NCI-H1092 treated with DMSO at 0.1 percent for 48 hours (cell line): ENCODE measurements at regions not wholly inside any gene's neighbourhood (a gene's known extent, or its start where the extent isn't known, plus 50 kb on each side); places are given as distances from the start of the nearest gene placed in this dataset.
"Not testable (repeated sequence)": the region's sequence is repeated elsewhere in the genome, so short reads cannot be mapped to it uniquely, and the experiment has no call there.

Source experiments
- DNase-seq: peaks from one replicate; lab custom pipeline; 2025; lab: John Stamatoyannopoulos, UW

DNA sequence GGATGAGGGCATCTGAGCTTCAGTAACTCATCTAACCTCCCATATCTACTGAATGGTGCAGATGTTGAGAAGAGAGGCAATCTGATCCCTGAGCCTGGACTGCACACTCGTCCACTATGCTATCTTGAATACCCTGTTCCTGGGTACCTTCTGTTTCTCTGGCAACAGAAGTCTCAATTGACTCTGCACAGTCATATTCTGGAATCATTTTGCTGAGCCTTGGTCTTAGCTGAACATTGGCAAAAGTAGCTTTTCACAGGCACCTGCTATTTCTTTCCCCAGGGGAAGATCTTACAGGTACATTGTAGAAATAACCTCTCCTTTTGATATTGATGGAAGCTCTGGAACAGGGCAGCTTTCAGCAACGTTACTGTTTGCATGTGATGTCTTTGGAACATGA, 161.5 kb upstream of the GPR101 start:
- no peak for DNase-seq

DNA sequence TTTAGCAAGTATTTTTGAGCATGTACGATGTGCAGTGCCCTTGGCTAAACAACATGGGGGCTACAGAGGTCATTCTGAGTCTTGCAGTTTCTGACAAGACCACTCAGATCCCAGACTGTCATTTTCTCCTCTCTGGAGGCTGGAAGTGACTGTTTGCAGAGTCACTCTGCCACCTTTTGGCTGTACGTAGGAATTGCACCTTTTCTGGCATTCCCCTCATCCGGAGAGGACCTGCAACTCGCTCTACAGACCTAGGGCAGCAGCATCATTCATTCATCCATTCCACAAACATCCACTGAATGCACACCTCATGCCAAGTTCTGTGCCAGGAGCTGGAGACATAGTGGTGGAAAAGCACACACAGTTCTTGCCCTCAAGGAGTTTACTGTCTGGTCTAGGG, 160.4 kb upstream of the GPR101 start:
- DNase-seq, result peak; percentile 56

DNA sequence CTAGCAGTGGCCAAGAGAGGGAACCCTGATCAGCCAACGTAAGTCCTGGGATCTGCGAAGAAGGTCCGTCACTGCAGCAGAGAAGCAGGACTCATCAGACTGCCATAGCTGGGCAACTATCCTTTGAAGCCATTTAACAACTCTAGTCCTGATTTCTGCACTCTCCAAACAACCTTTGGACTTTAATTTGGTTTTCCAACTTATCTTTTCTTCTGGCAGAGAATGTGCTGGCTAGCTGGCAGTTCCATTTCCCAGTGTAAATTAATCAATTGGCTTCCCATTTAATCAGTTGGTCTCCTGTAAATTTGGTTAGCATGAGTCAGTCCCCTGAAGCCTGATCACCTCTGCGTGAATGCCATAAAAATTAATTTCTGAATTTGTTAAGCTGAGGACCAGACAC, 153.7 kb upstream of the GPR101 start:
- no peak for DNase-seq

DNA sequence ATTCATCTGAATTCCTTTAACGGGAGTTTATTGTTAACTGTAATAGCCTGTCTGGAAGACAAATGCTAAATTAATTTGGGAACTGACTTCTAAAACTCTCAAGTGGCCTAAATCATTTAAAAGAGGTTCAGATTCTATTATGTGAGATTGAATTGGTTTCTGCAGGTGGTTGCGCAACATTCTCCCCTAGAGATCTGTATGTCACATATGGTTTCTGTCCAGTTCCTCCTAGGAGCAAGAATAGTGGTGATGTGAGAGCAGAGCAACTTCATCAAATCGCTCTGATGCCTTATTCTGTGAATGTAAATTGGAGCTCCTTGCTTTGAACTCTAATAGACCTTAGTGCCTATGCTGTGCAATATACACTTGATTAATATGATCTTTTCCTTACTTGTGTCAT, 144.6 kb upstream of the GPR101 start:
- DNase-seq, result no peak

DNA sequence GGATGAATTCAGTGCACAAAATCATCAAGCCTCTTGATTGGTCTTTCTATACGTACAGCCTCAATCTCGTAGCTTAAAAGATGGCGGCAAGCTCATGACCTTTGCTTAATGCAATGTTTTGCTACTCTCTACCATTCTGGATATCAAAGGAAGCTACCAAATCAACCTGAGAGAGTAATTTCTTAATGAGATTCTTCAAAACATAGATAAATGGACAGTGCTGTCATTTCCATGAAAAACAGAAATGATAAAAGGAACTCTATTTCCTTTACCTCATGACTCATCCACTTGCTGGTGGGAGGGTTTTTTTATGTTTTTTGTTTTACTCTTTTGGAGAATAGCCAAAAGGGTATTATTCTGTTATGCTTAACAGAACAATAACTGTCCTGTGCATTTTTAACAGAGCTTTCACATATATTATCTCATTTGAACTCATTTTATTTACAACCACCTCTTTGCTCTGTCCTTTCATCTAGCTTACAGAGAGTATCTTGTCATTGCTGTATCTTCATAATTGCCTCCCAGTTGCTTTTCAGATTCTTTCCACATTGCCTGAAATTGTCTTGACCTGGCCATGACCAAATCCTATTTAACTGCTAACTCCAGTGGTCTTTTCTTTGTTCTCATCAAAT, 138.6 kb upstream of the GPR101 start:
- no peak for DNase-seq

DNA sequence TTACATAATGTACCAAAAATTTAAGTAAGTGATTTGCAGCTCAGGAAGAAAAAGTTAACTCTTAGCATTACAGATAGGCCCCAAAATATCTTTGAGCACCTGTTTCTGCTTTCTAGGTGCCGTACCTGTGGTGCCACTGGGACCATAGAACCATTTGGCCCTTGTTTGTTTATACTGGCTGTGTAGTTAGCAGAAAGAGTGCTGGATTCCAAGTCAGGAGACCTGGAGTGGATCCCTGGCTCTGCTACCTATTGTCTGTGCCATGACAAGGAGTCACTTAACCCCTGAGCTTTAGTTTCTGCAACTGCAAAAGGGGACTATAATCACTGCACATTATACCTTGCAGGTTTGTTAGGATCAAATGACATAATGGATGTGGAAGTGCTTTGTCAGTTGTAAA, 137.8 kb upstream of the GPR101 start:
- DNase-seq, result peak; percentile 6

DNA sequence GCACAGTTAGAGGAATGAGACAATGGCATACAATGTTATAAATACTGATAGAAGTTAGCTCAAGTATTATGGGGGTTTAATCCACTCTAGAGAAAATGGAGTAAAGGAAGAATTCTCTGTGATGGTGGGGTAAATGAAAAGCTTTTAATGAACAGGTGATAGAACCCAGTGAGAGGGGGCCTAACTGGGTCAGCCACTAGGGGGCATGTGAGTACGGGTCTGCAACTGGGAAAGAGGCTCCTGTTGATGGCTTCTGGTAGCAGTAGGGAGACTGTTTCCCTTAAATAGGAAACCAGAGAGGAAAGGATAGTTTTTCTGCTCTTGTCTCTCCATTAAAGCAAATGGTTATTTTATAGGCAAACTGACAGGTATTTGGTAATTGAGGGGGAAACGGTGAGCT, 132.8 kb upstream of the GPR101 start:
- DNase-seq, result peak; percentile 6

DNA sequence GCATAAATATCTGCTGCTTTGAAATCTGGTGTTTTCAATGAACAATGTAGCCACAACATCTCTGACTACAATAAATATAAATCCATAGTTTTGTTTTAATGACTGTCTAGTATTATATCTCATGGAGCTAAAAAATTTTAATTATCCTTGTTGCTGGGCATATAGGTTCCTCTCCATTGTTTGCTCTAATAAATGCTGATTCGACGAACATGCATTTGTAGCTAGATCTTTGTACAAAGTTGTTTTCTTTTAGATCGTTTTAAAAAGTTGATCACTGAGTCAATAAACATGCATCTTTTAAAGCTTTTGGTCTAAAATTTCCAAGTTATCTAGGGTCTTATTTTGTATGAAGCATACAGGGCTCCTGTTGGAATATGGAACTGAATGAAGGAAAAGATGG, 130.5 kb upstream of the GPR101 start:
- no peak for DNase-seq

DNA sequence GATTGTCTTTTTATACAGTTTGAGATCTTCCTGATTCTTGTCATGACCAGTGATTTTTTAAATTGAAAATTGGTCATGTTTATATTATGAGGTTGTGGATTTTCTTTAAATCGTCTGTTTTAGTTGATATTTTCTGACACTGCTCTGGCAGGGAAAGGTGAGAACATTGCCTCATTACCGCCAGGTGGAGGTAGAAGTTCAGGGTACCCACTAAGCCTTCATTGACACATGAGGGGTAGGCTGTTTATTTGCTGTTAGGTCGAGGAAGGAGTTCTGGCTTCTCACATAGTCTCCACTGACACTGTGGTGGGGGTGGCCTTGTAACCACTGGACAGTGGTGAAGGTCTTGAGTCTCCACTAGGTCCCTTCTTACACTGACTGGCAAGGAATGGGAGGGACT, 117.6 kb upstream of the GPR101 start:
- no peak for DNase-seq

DNA sequence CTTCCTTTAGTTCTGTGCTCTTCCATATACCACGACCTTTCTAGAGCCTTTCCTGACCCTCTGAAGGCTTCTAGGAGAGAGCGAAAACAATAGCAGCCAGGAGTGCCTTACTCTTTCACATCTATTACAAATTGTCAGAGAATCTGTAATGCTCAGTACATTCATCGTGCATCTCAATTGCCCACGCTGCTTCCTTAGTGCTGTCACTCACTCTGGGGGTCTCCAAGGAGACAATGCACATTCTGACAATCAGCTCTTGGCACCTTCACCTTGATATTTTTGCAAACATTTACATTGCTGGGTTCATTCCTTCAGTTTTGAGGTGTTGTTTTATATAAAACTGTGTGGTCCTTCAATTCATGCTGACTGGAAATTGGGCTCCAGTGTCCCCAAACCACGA, 110.1 kb upstream of the GPR101 start:
- DNase-seq, result no peak

DNA sequence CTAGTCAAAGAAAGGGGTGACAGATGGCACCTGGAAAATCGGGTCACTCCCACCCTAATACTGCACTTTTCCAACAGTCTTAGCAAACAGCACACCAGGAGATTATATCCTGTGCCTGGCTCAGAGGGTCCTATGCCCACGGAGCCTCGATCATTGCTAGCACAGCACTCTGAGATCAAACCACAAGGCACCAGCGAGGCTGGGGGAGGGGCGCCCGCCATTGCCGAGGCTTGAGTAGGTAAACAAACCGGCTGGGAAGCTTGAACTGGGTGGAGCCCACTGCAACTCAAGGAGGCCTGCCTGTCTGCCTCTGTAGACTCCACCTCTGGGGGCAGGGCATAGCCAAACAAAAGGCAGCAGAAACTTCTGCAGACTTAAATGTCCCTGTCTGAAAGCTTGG, 88.9 kb upstream of the GPR101 start:
- not testable (repeated sequence) for DNase-seq

DNA sequence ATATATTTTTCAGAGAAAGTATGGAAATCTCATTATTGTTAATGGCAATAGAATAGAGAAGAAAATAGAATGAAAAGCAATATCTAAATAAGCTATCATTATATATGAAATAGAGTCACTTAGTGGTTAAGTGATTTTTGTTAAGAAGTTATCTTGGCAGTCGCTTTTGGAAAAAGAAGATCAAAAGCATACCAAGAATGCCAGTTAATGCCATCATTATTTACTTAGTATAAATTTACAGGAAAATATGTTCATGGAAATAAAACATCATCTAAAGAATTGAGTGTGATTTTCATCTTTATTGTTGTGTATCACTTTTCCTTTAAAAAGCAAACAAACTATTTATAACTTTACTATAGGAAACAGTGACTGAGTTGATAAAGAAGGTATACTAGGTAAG, 85.3 kb upstream of the GPR101 start:
- no peak for DNase-seq

DNA sequence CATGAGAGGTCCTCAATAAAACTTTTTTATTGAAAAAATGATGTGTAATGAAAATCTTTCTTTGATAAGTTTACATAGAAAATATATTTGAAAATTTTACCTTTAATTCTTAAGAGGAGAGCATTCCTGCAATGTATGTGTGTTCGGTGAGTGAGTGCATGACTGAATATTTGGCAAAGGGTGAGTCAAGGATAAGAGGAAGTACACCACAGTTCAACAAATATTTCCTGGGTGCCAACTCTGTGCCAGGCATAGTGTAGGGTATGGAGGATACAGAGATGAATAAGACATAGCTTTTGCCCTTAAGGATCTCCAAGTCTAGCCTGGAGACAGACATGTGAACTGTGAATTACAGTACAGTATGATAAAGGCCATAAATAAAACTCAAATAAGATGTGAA, 84.7 kb upstream of the GPR101 start:
- DNase-seq, result no peak

DNA sequence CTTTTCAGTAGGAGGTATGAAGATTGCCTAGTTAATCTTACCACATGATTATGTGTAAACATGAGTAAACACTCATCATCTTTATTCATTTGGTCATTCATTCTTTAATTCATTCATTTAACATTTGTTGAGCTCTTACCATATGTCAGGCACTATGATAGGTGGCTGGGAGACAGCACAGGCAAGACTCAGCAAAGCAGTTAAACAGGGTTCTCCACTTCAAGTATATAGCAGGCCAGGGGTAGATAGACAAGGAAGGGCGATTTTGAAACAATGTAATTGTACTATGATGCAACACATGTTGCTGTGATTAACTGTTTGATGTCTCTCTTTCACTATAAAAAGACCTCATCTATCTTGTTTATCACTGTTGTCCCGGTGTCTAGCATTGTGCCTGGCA, 84.3 kb upstream of the GPR101 start:
- no peak for DNase-seq

DNA sequence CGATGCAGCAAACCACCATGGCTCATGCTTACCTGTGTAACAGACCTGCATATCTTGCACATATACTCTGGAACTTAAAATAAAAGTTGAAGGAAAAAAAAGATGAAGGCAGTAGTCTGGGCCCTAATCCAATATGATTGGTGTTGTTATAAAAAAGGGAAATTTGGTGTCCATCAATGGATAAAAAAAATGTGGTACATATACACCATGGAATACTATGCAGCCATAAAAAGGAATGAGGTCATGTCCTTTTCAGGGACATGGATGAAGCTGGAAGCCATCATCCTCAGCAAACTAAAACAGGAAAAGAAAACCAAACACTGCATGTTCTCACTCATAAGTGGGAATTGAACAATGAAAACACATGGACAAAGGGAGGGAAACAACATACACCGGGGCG, 74.1 kb upstream of the GPR101 start:
- DNase-seq, result not testable (repeated sequence)

DNA sequence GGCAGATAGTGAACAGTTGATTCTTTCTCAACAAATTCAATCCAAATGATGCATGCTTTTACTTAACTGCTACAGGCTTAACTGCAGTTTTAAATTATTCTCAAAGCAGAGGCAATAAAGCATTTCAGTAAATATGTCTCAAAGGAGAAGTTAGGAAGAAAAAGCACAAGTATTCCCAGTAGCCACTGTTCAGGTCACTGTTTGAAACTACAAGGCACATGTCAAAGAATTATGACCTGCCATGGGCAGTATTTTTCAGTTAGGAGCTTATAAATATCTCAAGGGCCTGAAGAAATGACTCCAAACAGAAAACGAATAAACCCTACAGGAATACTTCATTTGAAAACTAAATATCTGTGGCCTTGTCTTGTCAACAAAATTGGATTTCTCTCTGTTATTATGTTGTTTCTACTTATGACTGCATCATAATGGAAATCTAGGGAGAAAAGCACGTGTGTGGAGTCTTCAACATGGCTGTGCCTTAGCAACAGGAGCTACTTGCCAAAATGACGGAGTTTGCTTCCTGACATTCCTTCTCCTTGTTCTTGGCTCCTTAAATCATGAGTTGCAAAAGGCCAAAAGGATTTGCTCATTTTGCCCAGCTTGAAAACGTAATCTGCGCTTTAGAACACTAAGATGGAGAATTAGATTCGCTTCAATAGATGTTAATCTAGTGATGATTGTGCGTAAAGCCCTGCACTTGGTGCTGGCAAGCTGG, 67.6 kb upstream of the GPR101 start:
- DNase-seq, result no peak
